Activated CD8-positive, alpha-beta T cell treated with anti-CD3 and anti-CD28 coated beads, Interleukin-2, amount 10 ng/mL, durations not matched to agents 7 days and 5 days (primary cell): ENCODE measurements at regions not wholly inside any gene's neighbourhood (a gene's known extent, or its start where the extent isn't known, plus 50 kb on each side); places are given as distances from the start of the nearest gene placed in this dataset.

Experiments
- ATAC-seq: fragments of 150-1000 bp; cut with Tn5 transposase; one replicate; pipeline ENCODE4 v1.10.0; 2021; ENCODE audit warnings: moderate library complexity
- CTCF ChIA-PET: fragments of 350-600 bp; sonication (Branson Sonifier 250); formaldehyde crosslinking; loops from one replicate; lab custom pipeline; 2021; ENCODE audit warnings: antibody characterized with exemption; lab: Charles Lee
- POLR2A ChIA-PET: fragments of 350-600 bp; sonication (Branson Sonifier 250); formaldehyde crosslinking; loops from one replicate; lab custom pipeline; 2021; ENCODE audit warnings: antibody characterized with exemption; lab: Charles Lee
- DNase-seq: peaks from one replicate; pipeline ENCODE4 v3.0.0-alpha.2; 2020
- H3K27ac Mint-ChIP-seq: one replicate; pipeline ENCODE4 v1.8.0; 2021; ENCODE audit warnings: mild to moderate bottlenecking, mixed read lengths
- H3K27me3 Mint-ChIP-seq: one replicate; pipeline ENCODE4 v1.8.0; 2021; ENCODE audit warnings: low read depth, mixed read lengths
- H3K36me3 Mint-ChIP-seq: one replicate; pipeline ENCODE4 v1.8.0; 2021; ENCODE audit warnings: low read depth, mixed read lengths
- H3K4me1 Mint-ChIP-seq: one replicate; pipeline ENCODE4 v1.8.0; 2021; ENCODE audit warnings: low read depth, mixed read lengths
- H3K4me3 Mint-ChIP-seq: one replicate; pipeline ENCODE4 v1.8.0; 2021; ENCODE audit warnings: mild to moderate bottlenecking, mixed read lengths
- H3K9me3 Mint-ChIP-seq: one replicate; pipeline ENCODE4 v1.8.0; 2022; ENCODE audit warnings: mixed read lengths; ENCODE audit not compliant: insufficient read depth

GRCh38 chr13:111927181-111927540, 139.8 kb upstream of the SOX1 start:
- DNase-seq (no peak), ATAC-seq (no peak)
- H3K36me3 Mint-ChIP-seq: no peaks in the 10 kb centered on the region
- ChIA-PET POLR2A (no interaction called here), CTCF (no interaction called here)
- no peaks in the 10 kb centered on the region for H3K27me3 Mint-ChIP-seq
- no peak overlapping the region for H3K27ac Mint-ChIP-seq
- no peaks in the 10 kb centered on the region for H3K9me3 Mint-ChIP-seq
- no peak overlapping the region for H3K4me3 Mint-ChIP-seq
- no peaks in the 10 kb centered on the region for H3K4me1 Mint-ChIP-seq

DNA sequence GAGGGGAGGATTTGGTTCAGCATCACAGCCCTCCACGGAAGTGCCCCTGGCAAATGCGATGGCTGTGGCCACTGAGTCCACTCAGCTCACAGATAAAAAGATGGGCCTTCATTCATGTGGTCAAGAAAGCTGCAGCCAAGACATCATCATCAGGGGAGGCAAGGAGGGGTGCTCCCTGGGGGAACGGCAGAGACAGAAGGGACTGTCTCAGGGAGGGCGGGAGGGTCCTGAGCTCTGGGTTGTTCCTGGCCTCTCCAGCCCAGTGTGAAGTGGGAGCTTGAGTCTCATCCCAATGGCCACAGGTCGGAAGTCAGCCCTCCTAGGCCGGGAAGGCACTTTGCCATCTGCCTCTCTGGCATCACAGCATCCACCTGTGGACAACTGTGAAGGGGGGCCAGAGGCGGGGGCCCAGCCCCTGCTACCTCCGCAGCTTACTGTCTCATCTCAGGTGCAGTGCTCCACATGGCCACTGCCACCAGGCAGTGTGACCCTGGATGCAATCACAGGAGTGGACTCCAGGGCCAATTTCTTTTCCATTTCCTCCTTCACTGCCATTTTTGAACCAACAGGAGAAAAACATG, 137.8 kb upstream of the SOX1 start:
- H3K4me1 Mint-ChIP-seq: no peaks in the 10 kb centered on the region
- H3K36me3 Mint-ChIP-seq: no peaks in the 10 kb centered on the region
- no peaks in the 10 kb centered on the region for H3K9me3 Mint-ChIP-seq
- CTCF ChIA-PET: no interaction called here
- H3K4me3 Mint-ChIP-seq: no peak overlapping the region
- ATAC-seq (no peak), DNase-seq (no peak)
- H3K27me3 Mint-ChIP-seq: no peaks in the 10 kb centered on the region
- H3K27ac Mint-ChIP-seq: no peak overlapping the region
- POLR2A ChIA-PET: no interaction called here

GRCh38 chr13:111936267-111936925, 130.6 kb upstream of the SOX1 start:
- no peak overlapping the region for H3K4me3 Mint-ChIP-seq
- ATAC-seq (no peak), DNase-seq (no peak)
- H3K27ac Mint-ChIP-seq: no peak overlapping the region
- CTCF ChIA-PET: no interaction called here
- H3K4me1 Mint-ChIP-seq: no peaks in the 10 kb centered on the region
- no peaks in the 10 kb centered on the region for H3K9me3 Mint-ChIP-seq
- POLR2A ChIA-PET: no interaction called here
- no peaks in the 10 kb centered on the region for H3K27me3 Mint-ChIP-seq
- no peaks in the 10 kb centered on the region for H3K36me3 Mint-ChIP-seq

GRCh38 chr13:111937777-111938311, 129.1 kb upstream of the SOX1 start:
- POLR2A ChIA-PET: no interaction called here
- Mint-ChIP-seq H3K4me3 (no peak overlapping the region), H3K9me3 (no peaks in the 10 kb centered on the region), H3K27me3 (no peaks in the 10 kb centered on the region), H3K36me3 (no peaks in the 10 kb centered on the region), H3K4me1 (no peaks in the 10 kb centered on the region), H3K27ac (no peak overlapping the region)
- no peak for DNase-seq
- no peak for ATAC-seq
- CTCF ChIA-PET: no interaction called here

GRCh38 chr13:111938741-111939665, 127.9 kb upstream of the SOX1 start:
- no peaks in the 10 kb centered on the region for H3K27me3 Mint-ChIP-seq
- POLR2A ChIA-PET: no interaction called here
- no peaks in the 10 kb centered on the region for H3K9me3 Mint-ChIP-seq
- CTCF ChIA-PET: no interaction called here
- DNase-seq (no peak), ATAC-seq (no peak)
- H3K36me3 Mint-ChIP-seq: no peaks in the 10 kb centered on the region
- no peaks in the 10 kb centered on the region for H3K4me1 Mint-ChIP-seq
- no peak overlapping the region for H3K4me3 Mint-ChIP-seq
- H3K27ac Mint-ChIP-seq: no peak overlapping the region

- DNase-seq (no peak), ATAC-seq (no peak)
- Mint-ChIP-seq H3K36me3 (no peaks in the 10 kb centered on the region), H3K27ac (no peak overlapping the region), H3K27me3 (no peaks in the 10 kb centered on the region), H3K4me1 (no peaks in the 10 kb centered on the region), H3K4me3 (no peak overlapping the region), H3K9me3 (no peaks in the 10 kb centered on the region)
- ChIA-PET POLR2A (no interaction called here), CTCF (no interaction called here)
Measured at GRCh38 chr13:111939666-111940278, 127.2 kb upstream of the SOX1 start.

DNA sequence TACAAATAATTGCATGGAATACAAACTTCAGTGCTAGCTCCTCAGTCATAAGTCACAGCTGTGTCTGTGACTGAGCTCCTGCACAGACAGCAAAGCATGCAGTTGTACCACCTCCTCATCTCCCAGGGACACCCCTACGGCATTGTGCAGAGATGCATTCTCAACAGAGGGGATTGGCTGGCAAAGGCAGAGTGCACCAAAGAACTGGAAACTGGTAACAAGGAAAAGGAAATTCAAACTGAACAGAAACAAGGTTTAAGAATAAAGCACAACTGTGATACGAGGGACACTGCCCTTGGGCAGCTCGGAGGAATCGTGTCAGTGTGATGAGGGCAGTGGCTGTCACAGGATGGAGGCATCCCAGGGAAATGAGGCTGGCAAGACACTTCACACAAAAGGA, 126.1 kb upstream of the SOX1 start:
- no peaks in the 10 kb centered on the region for H3K9me3 Mint-ChIP-seq
- no peak for DNase-seq
- ATAC-seq: no peak
- POLR2A ChIA-PET: no interaction called here
- H3K27me3 Mint-ChIP-seq: no peaks in the 10 kb centered on the region
- no peaks in the 10 kb centered on the region for H3K4me1 Mint-ChIP-seq
- CTCF ChIA-PET: no interaction called here
- H3K4me3 Mint-ChIP-seq: no peak overlapping the region
- no peak overlapping the region for H3K27ac Mint-ChIP-seq
- no peaks in the 10 kb centered on the region for H3K36me3 Mint-ChIP-seq

- H3K27ac Mint-ChIP-seq: no peak overlapping the region
- H3K4me3 Mint-ChIP-seq: no peak overlapping the region
- DNase-seq: no peak
- POLR2A ChIA-PET: no interaction called here
- no peaks in the 10 kb centered on the region for H3K9me3 Mint-ChIP-seq
- ATAC-seq: no peak
- CTCF ChIA-PET: no interaction called here
- H3K36me3 Mint-ChIP-seq: no peaks in the 10 kb centered on the region
- H3K27me3 Mint-ChIP-seq: no peaks in the 10 kb centered on the region
- H3K4me1 Mint-ChIP-seq: no peaks in the 10 kb centered on the region
Measured at GRCh38 chr13:111941845-111942447, 125.0 kb upstream of the SOX1 start.

- ATAC-seq (no peak), DNase-seq (no peak)
- Mint-ChIP-seq H3K36me3 (no peaks in the 10 kb centered on the region), H3K9me3 (no peaks in the 10 kb centered on the region), H3K27ac (no peak overlapping the region), H3K4me1 (no peaks in the 10 kb centered on the region), H3K4me3 (no peak overlapping the region), H3K27me3 (no peaks in the 10 kb centered on the region)
- ChIA-PET CTCF (no interaction called here), POLR2A (no interaction called here)
Measured at GRCh38 chr13:111943229-111943795, 123.6 kb upstream of the SOX1 start.

- Mint-ChIP-seq H3K27me3 (no peaks in the 10 kb centered on the region), H3K4me3 (no peak overlapping the region), H3K27ac (no peak overlapping the region), H3K36me3 (no peaks in the 10 kb centered on the region), H3K9me3 (no peaks in the 10 kb centered on the region), H3K4me1 (no peaks in the 10 kb centered on the region)
- CTCF ChIA-PET: no interaction called here
- ATAC-seq: no peak
- no peak for DNase-seq
- POLR2A ChIA-PET: no interaction called here
Measured at GRCh38 chr13:111944171-111944583, 122.8 kb upstream of the SOX1 start.

- no peak overlapping the region for H3K27ac Mint-ChIP-seq
- DNase-seq (no peak), ATAC-seq (no peak)
- POLR2A ChIA-PET: no interaction called here
- H3K4me3 Mint-ChIP-seq: no peak overlapping the region
- no peaks in the 10 kb centered on the region for H3K36me3 Mint-ChIP-seq
- no peaks in the 10 kb centered on the region for H3K9me3 Mint-ChIP-seq
- H3K4me1 Mint-ChIP-seq: no peaks in the 10 kb centered on the region
- CTCF ChIA-PET: no interaction called here
- no peaks in the 10 kb centered on the region for H3K27me3 Mint-ChIP-seq
Measured at GRCh38 chr13:111945086-111945485, 121.9 kb upstream of the SOX1 start.
